Activated CD8-positive, alpha-beta memory T cell treated with anti-CD3 and anti-CD28 coated beads, Interleukin-2, amount 50 U/mL, for 24 hours (primary cell): ENCODE measurements at regions not wholly inside any gene's neighbourhood (a gene's known extent, or its start where the extent isn't known, plus 50 kb on each side); places are given as distances from the start of the nearest gene placed in this dataset.
"Not testable (repeated sequence)": the region's sequence is repeated elsewhere in the genome, so short reads cannot be mapped to it uniquely, and the experiment has no call there.

Experiments
- DNase-seq: peaks from one replicate; pipeline ENCODE4 v3.0.0-alpha.2; 2020; ENCODE audit errors: extremely low read depth

GRCh38 chr4:62706423-62706822, 1506.3 kb downstream of the ADGRL3 start:
- no peak for DNase-seq

GRCh38 chr4:62683799-62684566, 1483.9 kb downstream of the ADGRL3 start:
- DNase-seq = no peak

GRCh38 chr4:62676962-62677361, 1476.8 kb downstream of the ADGRL3 start:
- DNase-seq = no peak

- no peak for DNase-seq
Measured at GRCh38 chr4:62670514-62670913, 1470.4 kb downstream of the ADGRL3 start.

DNA sequence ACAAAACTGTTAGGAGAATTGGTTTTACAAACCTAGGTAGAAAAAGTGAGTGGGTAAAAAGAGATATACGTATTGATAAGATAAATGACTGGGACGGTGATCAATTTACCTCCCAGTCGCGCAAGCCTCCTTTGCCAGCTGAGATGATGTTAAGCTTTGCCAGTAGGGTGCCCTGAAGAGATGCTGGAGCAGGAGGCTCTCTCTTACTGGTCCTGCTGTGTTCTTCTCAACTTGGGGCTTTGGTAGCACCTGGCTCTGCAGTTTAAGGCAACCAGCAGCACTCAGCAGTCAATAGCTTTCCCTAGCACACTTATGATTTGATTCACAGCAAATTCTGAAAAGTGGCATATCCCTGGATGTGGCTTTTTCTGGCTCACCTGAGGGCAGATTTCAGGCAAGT, 1461.7 kb downstream of the ADGRL3 start:
- DNase-seq = no peak

GRCh38 chr4:62656006-62656405, 1455.9 kb downstream of the ADGRL3 start:
- DNase-seq = no peak

DNA sequence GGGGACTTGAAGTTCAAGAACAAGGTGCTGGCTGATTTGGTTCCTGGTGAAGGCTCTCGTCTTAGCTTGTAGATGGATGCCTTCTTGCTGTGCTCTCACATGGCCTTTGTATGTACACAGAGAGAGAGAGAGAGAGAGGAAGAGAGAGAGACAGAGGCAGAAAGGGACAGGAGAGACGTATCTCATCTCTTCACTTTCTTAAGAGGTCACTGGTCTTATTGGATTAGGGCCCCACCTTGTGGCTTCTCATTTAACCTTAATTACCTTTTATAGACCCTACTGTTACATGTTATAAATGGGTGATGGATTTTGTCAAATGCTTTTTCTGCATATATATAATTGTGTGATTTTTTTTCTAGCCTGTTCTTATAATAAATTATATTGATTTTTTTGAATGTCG, 1444.2 kb downstream of the ADGRL3 start:
- no peak for DNase-seq

- no peak for DNase-seq
Measured at GRCh38 chr4:62640296-62640695, 1440.2 kb downstream of the ADGRL3 start.

- no peak for DNase-seq
Measured at GRCh38 chr4:62627671-62628070, 1427.5 kb downstream of the ADGRL3 start.

DNA sequence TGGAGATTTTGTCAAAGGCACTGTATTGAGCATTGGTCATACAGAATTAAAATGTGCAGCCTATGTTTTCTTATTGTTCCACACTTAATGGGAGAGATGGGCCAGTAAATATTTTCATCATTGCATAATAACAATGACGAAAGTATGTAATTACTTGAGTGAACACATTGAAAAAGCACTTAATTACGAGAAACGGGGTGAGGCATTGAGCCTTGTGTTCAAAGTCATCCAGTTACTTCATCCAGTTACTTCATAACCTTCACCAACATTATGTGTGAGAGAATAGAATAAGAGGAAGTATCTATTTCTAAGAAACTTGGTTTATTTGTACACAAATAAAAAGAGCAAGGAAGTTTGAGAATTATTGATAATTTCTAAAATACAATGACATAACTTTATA, 1427.0 kb downstream of the ADGRL3 start:
- DNase-seq = no peak

GRCh38 chr4:62622089-62622488, 1422.0 kb downstream of the ADGRL3 start:
- no peak for DNase-seq

- DNase-seq = no peak
Measured at GRCh38 chr4:62619971-62620370, 1419.8 kb downstream of the ADGRL3 start.

DNA sequence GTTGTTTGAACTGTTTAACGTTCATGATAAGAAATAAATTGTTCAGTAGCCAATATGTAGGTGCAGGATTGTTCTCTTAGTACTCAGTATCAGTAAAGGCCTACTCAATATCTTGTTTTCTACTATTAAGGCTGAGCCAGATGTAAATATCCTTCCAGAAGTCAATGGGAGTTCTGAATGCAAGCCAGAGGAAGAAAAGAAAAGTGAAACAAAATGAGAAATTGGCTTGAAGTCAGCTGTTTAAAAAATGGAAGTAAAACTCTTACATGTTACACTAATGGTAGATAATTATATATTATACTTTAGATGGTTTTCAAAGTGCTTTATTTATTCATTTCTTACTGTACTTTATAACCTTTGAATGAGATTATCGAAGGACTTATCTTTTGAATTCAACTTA, 1417.9 kb downstream of the ADGRL3 start:
- no peak for DNase-seq

GRCh38 chr4:62601737-62602136, 1401.6 kb downstream of the ADGRL3 start:
- DNase-seq = no peak

DNA sequence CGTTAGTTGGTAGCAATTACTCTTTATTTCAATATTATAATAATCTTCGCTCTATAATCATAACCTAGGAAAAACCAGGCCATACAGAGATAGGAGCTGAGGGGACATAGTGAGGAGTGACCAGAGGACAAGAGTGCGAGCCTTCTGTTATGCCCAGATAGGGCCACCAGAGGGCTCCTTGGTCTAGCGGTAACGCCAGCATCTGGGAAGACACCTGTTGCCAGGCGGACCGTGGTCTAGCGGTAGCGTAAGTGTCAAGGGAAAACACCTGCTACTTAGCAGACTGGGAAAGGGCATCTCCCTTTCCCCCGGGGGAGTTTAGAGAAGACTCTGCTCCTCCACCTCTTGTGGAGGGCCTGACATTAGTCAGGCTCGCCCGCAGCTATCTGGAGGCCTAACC, 1395.1 kb downstream of the ADGRL3 start:
- not testable (repeated sequence) for DNase-seq

DNA sequence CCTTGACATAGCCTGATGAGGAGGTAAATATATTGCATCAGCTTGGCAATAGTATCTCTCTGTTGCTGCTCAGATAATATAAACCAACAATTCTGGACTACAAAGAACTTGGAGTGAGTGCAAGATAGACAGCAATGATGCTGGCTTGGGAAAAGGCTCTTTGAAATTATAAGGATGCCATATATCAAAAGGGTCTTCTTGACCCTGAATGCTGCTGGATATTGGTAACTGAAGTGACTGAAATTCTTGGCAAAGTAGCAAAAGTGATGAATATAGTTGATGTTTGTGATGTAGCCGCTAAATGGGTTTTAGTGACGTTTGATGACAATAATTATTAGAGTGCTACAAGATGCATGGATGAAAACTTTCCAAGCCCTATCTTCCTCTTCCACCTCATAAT, 1391.6 kb downstream of the ADGRL3 start:
- no peak for DNase-seq

- no peak for DNase-seq
Measured at GRCh38 chr4:62588671-62589070, 1388.5 kb downstream of the ADGRL3 start.

- no peak for DNase-seq
Measured at GRCh38 chr4:62571494-62571893, 1371.4 kb downstream of the ADGRL3 start.

DNA sequence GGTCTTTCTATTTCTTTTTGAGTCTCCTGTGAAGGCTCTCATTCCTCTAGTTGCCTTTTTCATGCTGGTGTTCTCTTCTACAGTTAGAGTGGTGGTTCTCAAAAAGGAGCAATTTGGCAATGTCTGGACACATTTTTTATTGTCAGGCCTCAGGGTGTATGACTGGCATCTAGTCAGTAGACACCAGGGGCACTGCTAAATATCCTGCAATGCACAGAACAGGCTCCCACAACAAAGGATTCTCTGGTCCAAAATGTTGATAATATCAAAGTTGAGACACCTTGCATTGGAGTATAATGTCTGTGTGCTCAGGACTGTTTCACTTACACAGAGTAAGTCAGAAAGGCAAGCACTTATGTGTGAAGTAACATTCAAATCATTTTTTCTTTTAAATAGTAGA, 1360.7 kb downstream of the ADGRL3 start:
- DNase-seq = no peak

GRCh38 chr4:62550121-62550520, 1350.0 kb downstream of the ADGRL3 start:
- DNase-seq = no peak

DNA sequence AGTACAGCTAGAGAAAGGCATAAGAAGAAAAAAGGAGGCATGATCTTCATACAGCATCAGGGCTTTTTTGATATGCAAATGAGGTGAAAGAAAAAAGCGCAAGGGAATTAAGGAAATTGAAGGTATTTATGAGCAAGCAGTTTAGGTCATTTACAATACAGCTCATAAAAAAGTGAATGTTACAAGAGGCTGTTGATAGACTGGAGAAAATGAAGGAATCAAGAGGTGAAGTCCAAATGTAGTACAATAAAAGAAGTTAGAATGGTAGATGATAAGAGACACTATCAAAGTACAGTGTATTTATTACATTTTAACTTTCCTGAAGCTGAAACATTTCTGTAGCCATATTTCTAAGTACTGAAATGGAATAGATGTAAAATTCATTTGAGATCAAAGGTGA, 1349.5 kb downstream of the ADGRL3 start:
- DNase-seq = no peak

GRCh38 chr4:62548765-62549164, 1348.6 kb downstream of the ADGRL3 start:
- DNase-seq = no peak

DNA sequence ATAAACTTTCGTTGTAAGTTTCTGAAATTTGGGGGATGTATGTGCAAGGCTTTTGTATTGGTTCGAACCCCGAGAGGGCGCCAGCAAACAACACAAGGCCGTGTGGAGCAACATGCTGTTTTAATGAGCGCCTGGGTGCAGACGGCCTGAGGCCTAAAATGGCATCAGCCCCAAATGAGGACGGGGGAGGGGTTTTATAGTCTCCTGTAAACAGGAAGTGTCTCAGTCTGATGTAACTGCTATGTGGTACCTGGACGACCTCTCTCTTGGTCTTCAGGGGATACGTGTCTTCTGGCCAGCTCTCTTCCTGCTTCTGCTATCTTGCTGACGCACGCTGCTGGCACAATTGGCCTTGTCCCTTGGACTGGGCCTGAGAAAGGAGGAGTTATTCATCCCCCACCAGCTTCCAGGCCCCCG, 1348.0 kb downstream of the ADGRL3 start:
- DNase-seq = no peak

DNA sequence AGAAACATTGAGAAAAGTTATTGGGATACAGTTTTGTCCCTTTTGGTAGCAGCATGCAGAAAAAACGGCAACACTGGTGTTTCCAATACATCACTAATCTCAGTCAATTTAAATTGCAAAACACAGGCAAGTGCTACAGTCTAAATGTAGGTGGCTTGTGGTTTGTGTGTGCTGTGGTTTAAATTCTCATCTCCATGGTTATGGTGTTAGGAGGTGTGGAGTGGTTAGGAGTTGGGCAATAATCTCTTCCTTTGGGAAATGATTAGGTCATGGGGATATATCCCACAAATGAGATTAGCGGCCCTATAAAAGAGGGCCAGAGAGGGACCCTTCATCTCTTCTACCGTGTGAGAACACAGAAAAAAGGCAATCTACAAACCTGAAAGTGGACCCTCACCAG, 1344.3 kb downstream of the ADGRL3 start:
- DNase-seq = no peak
